ENCODE measurements at regions not wholly inside any gene's neighbourhood (a gene's known extent, or its start where the extent isn't known, plus 50 kb on each side); places are given as distances from the start of the nearest gene placed in this dataset.
"Not testable (repeated sequence)": the region's sequence is repeated elsewhere in the genome, so short reads cannot be mapped to it uniquely, and the experiment has no call there.

GRCh38 chr3:5678844-5679243, 491.3 kb downstream of the EDEM1 start:
- Histone ChIP-seq H3K27ac (ENCODE audit: low read depth in 2 of 2, low read length in 2 of 2) (no peak overlapping the region), H3K36me3 (ENCODE audit: control insufficient read depth in 2 of 2, insufficient read depth in 2 of 2, low read length in 2 of 2) (no peaks in the 10 kb centered on the region), H3K9me3 (ENCODE audit: control insufficient read depth in 2 of 2, low read length in 2 of 2) (no peaks in the 10 kb centered on the region), H3K4me3 (ENCODE audit: low read length in 2 of 2) (no peak overlapping the region), H3K27me3 (ENCODE audit: control insufficient read depth in 2 of 2, insufficient read depth in 2 of 2, low read length in 2 of 2) (no peaks in the 10 kb centered on the region), H3K9ac (ENCODE audit: low read depth in 1 of 2, low read length in 2 of 2) (no peak overlapping the region), H3K4me1 (ENCODE audit: control insufficient read depth in 2 of 2, insufficient read depth in 2 of 2, low read length in 2 of 2) (no peaks in the 10 kb centered on the region)

DNA sequence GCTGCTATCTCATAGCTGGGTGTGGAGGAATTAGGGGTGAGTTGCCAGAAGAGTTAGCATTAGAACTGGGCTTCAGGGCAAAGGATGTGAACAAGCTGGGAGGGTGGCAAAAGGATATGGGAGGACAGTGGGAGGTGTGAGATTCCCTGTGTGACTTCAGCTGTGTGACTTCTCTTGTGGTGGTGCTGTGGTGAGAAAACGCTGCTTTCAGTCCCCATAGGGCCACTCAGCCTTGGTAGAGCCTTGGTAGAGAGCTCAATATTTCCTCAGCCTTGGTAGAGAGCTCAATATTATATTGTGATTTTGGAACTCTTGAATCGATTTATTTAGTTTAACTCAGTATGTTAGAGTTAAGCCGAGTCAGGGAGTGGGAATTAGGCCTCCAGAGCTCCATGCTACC, 499.7 kb downstream of the EDEM1 start:
- no peak overlapping the region for H3K27ac ChIP-seq (ENCODE audit: low read depth in 2 of 2, low read length in 2 of 2)
- H3K4me3 ChIP-seq (ENCODE audit: low read length in 2 of 2): no peak overlapping the region
- no peaks in the 10 kb centered on the region for H3K27me3 ChIP-seq (ENCODE audit: control insufficient read depth in 2 of 2, insufficient read depth in 2 of 2, low read length in 2 of 2)
- H3K9ac ChIP-seq (ENCODE audit: low read depth in 1 of 2, low read length in 2 of 2): no peak overlapping the region
- no peaks in the 10 kb centered on the region for H3K4me1 ChIP-seq (ENCODE audit: control insufficient read depth in 2 of 2, insufficient read depth in 2 of 2, low read length in 2 of 2)
- peaks cover 6 to 8% of the 10 kb centered on the region in 2 donors for H3K9me3 ChIP-seq (ENCODE audit: control insufficient read depth in 2 of 2, low read length in 2 of 2)
- H3K36me3 ChIP-seq (ENCODE audit: control insufficient read depth in 2 of 2, insufficient read depth in 2 of 2, low read length in 2 of 2): no peaks in the 10 kb centered on the region

DNA sequence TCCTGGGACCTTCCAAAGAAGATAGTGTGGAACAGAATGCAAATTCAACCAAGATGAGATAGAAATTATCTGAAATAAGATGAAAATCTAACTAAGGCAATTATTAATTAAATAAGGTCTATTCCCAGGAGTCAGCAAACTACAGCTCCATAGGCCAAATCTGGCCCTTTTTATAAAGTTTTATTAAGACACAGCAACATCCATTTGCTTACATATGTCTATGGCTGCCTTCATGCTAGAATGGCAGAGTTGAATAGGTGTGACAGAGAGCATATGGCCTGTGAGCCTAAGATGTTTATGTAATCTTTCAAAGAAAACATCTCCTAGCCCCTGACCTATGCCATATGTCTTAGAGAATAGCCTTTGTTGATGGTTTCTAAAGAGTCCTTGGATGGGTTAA, 503.0 kb downstream of the EDEM1 start:
- Histone ChIP-seq H3K27me3 (ENCODE audit: control insufficient read depth in 2 of 2, insufficient read depth in 2 of 2, low read length in 2 of 2) (no peaks in the 10 kb centered on the region), H3K9me3 (ENCODE audit: control insufficient read depth in 2 of 2, low read length in 2 of 2) (peaks cover 6 to 8% of the 10 kb centered on the region in 2 donors), H3K4me1 (ENCODE audit: control insufficient read depth in 2 of 2, insufficient read depth in 2 of 2, low read length in 2 of 2) (no peaks in the 10 kb centered on the region), H3K4me3 (ENCODE audit: low read length in 2 of 2) (no peak overlapping the region), H3K9ac (ENCODE audit: low read depth in 1 of 2, low read length in 2 of 2) (no peak overlapping the region), H3K36me3 (ENCODE audit: control insufficient read depth in 2 of 2, insufficient read depth in 2 of 2, low read length in 2 of 2) (no peaks in the 10 kb centered on the region), H3K27ac (ENCODE audit: low read depth in 2 of 2, low read length in 2 of 2) (no peak overlapping the region)

DNA sequence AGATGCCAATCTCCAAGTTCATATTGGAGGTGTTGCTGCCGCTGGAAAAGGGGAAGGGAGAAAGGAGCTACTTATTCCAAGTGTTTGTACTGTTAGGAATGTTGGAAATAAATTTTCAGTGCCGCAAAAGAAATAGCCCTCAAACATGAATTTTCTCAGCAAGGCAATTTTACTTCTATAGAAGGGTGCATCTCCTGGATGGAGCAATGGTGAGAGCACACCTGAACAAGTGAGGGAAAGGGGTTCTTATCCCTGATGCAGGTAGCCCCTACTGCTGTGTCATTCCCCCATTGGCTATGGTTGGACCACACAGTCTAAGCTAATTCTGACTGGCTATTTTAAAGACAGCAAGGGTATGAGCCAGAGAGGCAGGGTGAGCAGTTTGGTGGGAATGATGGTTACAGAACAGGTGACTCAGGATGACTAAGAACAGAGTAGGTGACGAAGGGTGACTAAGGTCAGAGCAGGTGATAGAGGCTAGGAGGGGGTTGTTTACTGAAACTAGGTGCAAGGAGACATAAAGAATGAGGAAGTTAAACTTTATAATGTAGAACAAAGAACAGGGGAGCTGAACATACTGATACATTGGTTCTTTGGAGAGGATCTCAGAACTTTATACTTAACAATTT, 503.5 kb downstream of the EDEM1 start:
- H3K4me3 ChIP-seq (ENCODE audit: low read length in 2 of 2): no peak overlapping the region
- H3K9me3 ChIP-seq (ENCODE audit: control insufficient read depth in 2 of 2, low read length in 2 of 2): peaks cover 6 to 8% of the 10 kb centered on the region in 2 donors
- no peaks in the 10 kb centered on the region for H3K4me1 ChIP-seq (ENCODE audit: control insufficient read depth in 2 of 2, insufficient read depth in 2 of 2, low read length in 2 of 2)
- H3K9ac ChIP-seq (ENCODE audit: low read depth in 1 of 2, low read length in 2 of 2): no peak overlapping the region
- no peaks in the 10 kb centered on the region for H3K36me3 ChIP-seq (ENCODE audit: control insufficient read depth in 2 of 2, insufficient read depth in 2 of 2, low read length in 2 of 2)
- no peaks in the 10 kb centered on the region for H3K27me3 ChIP-seq (ENCODE audit: control insufficient read depth in 2 of 2, insufficient read depth in 2 of 2, low read length in 2 of 2)
- H3K27ac ChIP-seq (ENCODE audit: low read depth in 2 of 2, low read length in 2 of 2): no peak overlapping the region

DNA sequence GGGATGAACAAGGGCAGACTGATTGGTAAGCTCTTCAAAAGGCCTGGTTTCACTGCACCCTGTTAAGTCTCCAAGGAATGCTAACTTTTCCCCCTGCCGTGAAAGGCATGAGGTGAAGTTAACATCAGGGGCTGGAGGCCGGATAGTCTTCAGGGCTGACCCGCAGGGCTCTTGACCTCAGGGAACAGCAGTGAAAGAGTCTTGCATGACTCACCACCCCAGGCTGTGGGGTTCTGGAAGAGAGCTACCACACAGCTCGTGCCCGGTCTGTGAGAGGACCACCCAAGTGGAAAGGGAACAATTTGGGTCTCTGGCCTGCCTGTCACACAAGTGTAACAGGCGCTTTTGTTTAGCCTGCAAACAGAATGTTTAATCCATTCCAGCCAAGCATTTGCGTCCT, 504.9 kb downstream of the EDEM1 start:
- Histone ChIP-seq H3K9ac (ENCODE audit: low read depth in 1 of 2, low read length in 2 of 2) (no peak overlapping the region), H3K27me3 (ENCODE audit: control insufficient read depth in 2 of 2, insufficient read depth in 2 of 2, low read length in 2 of 2) (no peaks in the 10 kb centered on the region), H3K4me1 (ENCODE audit: control insufficient read depth in 2 of 2, insufficient read depth in 2 of 2, low read length in 2 of 2) (no peaks in the 10 kb centered on the region), H3K36me3 (ENCODE audit: control insufficient read depth in 2 of 2, insufficient read depth in 2 of 2, low read length in 2 of 2) (no peaks in the 10 kb centered on the region), H3K27ac (ENCODE audit: low read depth in 2 of 2, low read length in 2 of 2) (no peak overlapping the region), H3K9me3 (ENCODE audit: control insufficient read depth in 2 of 2, low read length in 2 of 2) (peaks cover 6 to 8% of the 10 kb centered on the region in 2 donors), H3K4me3 (ENCODE audit: low read length in 2 of 2) (no peak overlapping the region)

GRCh38 chr3:5694266-5694665, 506.8 kb downstream of the EDEM1 start:
- no peaks in the 10 kb centered on the region for H3K27me3 ChIP-seq (ENCODE audit: control insufficient read depth in 2 of 2, insufficient read depth in 2 of 2, low read length in 2 of 2)
- H3K9ac ChIP-seq (ENCODE audit: low read depth in 1 of 2, low read length in 2 of 2): no peak overlapping the region
- peaks cover 6 to 8% of the 10 kb centered on the region in 2 donors for H3K9me3 ChIP-seq (ENCODE audit: control insufficient read depth in 2 of 2, low read length in 2 of 2)
- H3K36me3 ChIP-seq (ENCODE audit: control insufficient read depth in 2 of 2, insufficient read depth in 2 of 2, low read length in 2 of 2): no peaks in the 10 kb centered on the region
- no peak overlapping the region for H3K4me3 ChIP-seq (ENCODE audit: low read length in 2 of 2)
- peaks cover 0 to 2% of the 10 kb centered on the region in 2 donors for H3K4me1 ChIP-seq (ENCODE audit: control insufficient read depth in 2 of 2, insufficient read depth in 2 of 2, low read length in 2 of 2)
- H3K27ac ChIP-seq (ENCODE audit: low read depth in 2 of 2, low read length in 2 of 2): no peak overlapping the region

DNA sequence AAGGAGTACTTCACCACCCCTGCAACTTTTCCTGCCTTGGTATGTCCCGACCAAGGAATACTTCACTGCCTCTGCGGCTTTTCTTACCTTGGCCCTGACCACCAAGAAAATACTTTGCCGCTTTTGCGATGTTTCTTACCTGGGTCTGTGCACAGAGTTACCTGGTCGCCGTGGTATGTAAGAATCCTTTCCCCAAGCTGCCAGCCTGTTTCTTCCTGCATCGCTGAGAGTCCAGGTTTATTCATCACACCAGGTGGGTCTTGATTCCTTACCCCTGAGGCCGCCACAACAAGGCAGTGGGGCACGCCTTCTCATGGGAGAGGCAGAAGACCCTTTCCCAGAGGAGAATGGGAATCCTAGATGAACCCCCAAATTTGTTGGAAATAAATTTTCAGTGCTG, 511.3 kb downstream of the EDEM1 start:
- H3K4me1 ChIP-seq (ENCODE audit: control insufficient read depth in 2 of 2, insufficient read depth in 2 of 2, low read length in 2 of 2): peaks cover 3 to 15% of the 10 kb centered on the region in 2 donors
- no peaks in the 10 kb centered on the region for H3K27me3 ChIP-seq (ENCODE audit: control insufficient read depth in 2 of 2, insufficient read depth in 2 of 2, low read length in 2 of 2)
- no peaks in the 10 kb centered on the region for H3K36me3 ChIP-seq (ENCODE audit: control insufficient read depth in 2 of 2, insufficient read depth in 2 of 2, low read length in 2 of 2)
- no peak overlapping the region for H3K4me3 ChIP-seq (ENCODE audit: low read length in 2 of 2)
- H3K27ac ChIP-seq (ENCODE audit: low read depth in 2 of 2, low read length in 2 of 2): peak overlapping the region; percentile 75 to 89
- H3K9me3 ChIP-seq (ENCODE audit: control insufficient read depth in 2 of 2, low read length in 2 of 2): no peaks in the 10 kb centered on the region
- no peak overlapping the region for H3K9ac ChIP-seq (ENCODE audit: low read depth in 1 of 2, low read length in 2 of 2)

- H3K27me3 ChIP-seq (ENCODE audit: control insufficient read depth in 2 of 2, insufficient read depth in 2 of 2, low read length in 2 of 2): no peaks in the 10 kb centered on the region
- no peak overlapping the region for H3K9ac ChIP-seq (ENCODE audit: low read depth in 1 of 2, low read length in 2 of 2)
- H3K27ac ChIP-seq (ENCODE audit: low read depth in 2 of 2, low read length in 2 of 2): peak overlapping the region; percentile 75 to 89
- no peaks in the 10 kb centered on the region for H3K9me3 ChIP-seq (ENCODE audit: control insufficient read depth in 2 of 2, low read length in 2 of 2)
- H3K36me3 ChIP-seq (ENCODE audit: control insufficient read depth in 2 of 2, insufficient read depth in 2 of 2, low read length in 2 of 2): no peaks in the 10 kb centered on the region
- no peak overlapping the region for H3K4me3 ChIP-seq (ENCODE audit: low read length in 2 of 2)
- H3K4me1 ChIP-seq (ENCODE audit: control insufficient read depth in 2 of 2, insufficient read depth in 2 of 2, low read length in 2 of 2): peaks cover 3 to 15% of the 10 kb centered on the region in 2 donors
Observed at GRCh38 chr3:5699313-5699712, 511.8 kb downstream of the EDEM1 start.

GRCh38 chr3:5699811-5700210, 512.3 kb downstream of the EDEM1 start:
- Histone ChIP-seq H3K9me3 (ENCODE audit: control insufficient read depth in 2 of 2, low read length in 2 of 2) (no peaks in the 10 kb centered on the region), H3K27ac (ENCODE audit: low read depth in 2 of 2, low read length in 2 of 2) (peak overlapping the region; percentile 75 to 89), H3K27me3 (ENCODE audit: control insufficient read depth in 2 of 2, insufficient read depth in 2 of 2, low read length in 2 of 2) (no peaks in the 10 kb centered on the region), H3K9ac (ENCODE audit: low read depth in 1 of 2, low read length in 2 of 2) (no peak overlapping the region), H3K4me3 (ENCODE audit: low read length in 2 of 2) (peak overlapping the region in 1 of 2 donors; percentile 4), H3K36me3 (ENCODE audit: control insufficient read depth in 2 of 2, insufficient read depth in 2 of 2, low read length in 2 of 2) (no peaks in the 10 kb centered on the region), H3K4me1 (ENCODE audit: control insufficient read depth in 2 of 2, insufficient read depth in 2 of 2, low read length in 2 of 2) (peaks cover 3 to 15% of the 10 kb centered on the region in 2 donors)

GRCh38 chr3:5701005-5701404, 513.5 kb downstream of the EDEM1 start:
- not testable (repeated sequence) for H3K9me3 ChIP-seq (ENCODE audit: control insufficient read depth in 2 of 2, low read length in 2 of 2); H3K36me3 ChIP-seq (ENCODE audit: control insufficient read depth in 2 of 2, insufficient read depth in 2 of 2, low read length in 2 of 2); H3K27me3 ChIP-seq (ENCODE audit: control insufficient read depth in 2 of 2, insufficient read depth in 2 of 2, low read length in 2 of 2); H3K4me3 ChIP-seq (ENCODE audit: low read length in 2 of 2)
- Histone ChIP-seq H3K27ac (ENCODE audit: low read depth in 2 of 2, low read length in 2 of 2) (peak overlapping the region; percentile 80 to 89), H3K9ac (ENCODE audit: low read depth in 1 of 2, low read length in 2 of 2) (peak overlapping the region; percentile 8 to 20), H3K4me1 (ENCODE audit: control insufficient read depth in 2 of 2, insufficient read depth in 2 of 2, low read length in 2 of 2) (peaks cover 3 to 15% of the 10 kb centered on the region in 2 donors)

All from mucosa of rectum (tissue), 2 donors.